HG03520 (cell line): ENCODE measurements at regions not wholly inside any gene's neighbourhood (a gene's known extent, or its start where the extent isn't known, plus 50 kb on each side); places are given as distances from the start of the nearest gene placed in this dataset.
A peak's percentile ranks its signal among the peaks of the same experiment; 100 is the strongest.
"Not testable (repeated sequence)": the region's sequence is repeated elsewhere in the genome, so short reads cannot be mapped to it uniquely, and the experiment has no call there.

Experiments
- ATAC-seq: cut with Tn5 transposase; IDR thresholded peaks from one replicate; pipeline ENCODE4 v1.9.1; 2021; ENCODE audit warnings: mild to moderate bottlenecking, moderate library complexity; ENCODE audit not compliant: unreplicated experiment

GRCh38 chr16:75780669-75781068 is 54.4 kb upstream of the CPHXL start:
- no peak for ATAC-seq

- ATAC-seq: no peak
Measured at GRCh38 chr16:75781683-75782343, 55.5 kb upstream of the CPHXL start.

GRCh38 chr16:75787440-75787839 is 61.1 kb upstream of the CPHXL start:
- ATAC-seq: peak; percentile 42

GRCh38 chr16:75789237-75789636 is 62.9 kb upstream of the CPHXL start:
- ATAC-seq: peak; percentile 73

- ATAC-seq: no peak
Measured at GRCh38 chr16:75792771-75793492, 66.6 kb upstream of the CPHXL start.

GRCh38 chr16:75793641-75794040 is 67.4 kb upstream of the CPHXL start:
- no peak for ATAC-seq

GRCh38 chr16:75794426-75794825 is 68.1 kb upstream of the CPHXL start:
- ATAC-seq: peak; percentile 53

- ATAC-seq: no peak
Measured at GRCh38 chr16:75798714-75799113, 72.4 kb upstream of the CPHXL start.

- ATAC-seq: no peak
Measured at GRCh38 chr16:75801307-75801706, 75.0 kb upstream of the CPHXL start.

- no peak for ATAC-seq
Measured at GRCh38 chr16:75803753-75804152, 77.5 kb upstream of the CPHXL start.

GRCh38 chr16:75804368-75804767 is 78.1 kb upstream of the CPHXL start:
- ATAC-seq: no peak

- ATAC-seq: no peak
Measured at GRCh38 chr16:75805946-75806345, 79.7 kb upstream of the CPHXL start.

- ATAC-seq: no peak
Measured at GRCh38 chr16:75806487-75806886, 80.2 kb upstream of the CPHXL start.

GRCh38 chr16:75810342-75810741 is 84.1 kb upstream of the CPHXL start:
- ATAC-seq: no peak

GRCh38 chr16:75811020-75811634 is 84.8 kb upstream of the CPHXL start:
- no peak for ATAC-seq

GRCh38 chr16:75818491-75818890 is 92.2 kb upstream of the CPHXL start:
- no peak for ATAC-seq

- ATAC-seq: no peak
Measured at GRCh38 chr16:75820672-75821071, 94.4 kb upstream of the CPHXL start.

- ATAC-seq: no peak
Measured at GRCh38 chr16:75821117-75821516, 94.8 kb upstream of the CPHXL start.

GRCh38 chr16:75825750-75826149 is 99.5 kb upstream of the CPHXL start:
- not testable (repeated sequence) for ATAC-seq

- ATAC-seq: not testable (repeated sequence)
Measured at GRCh38 chr16:75827372-75828038, 101.2 kb upstream of the CPHXL start.

- ATAC-seq: not testable (repeated sequence)
Measured at GRCh38 chr16:75833385-75833784, 107.1 kb upstream of the CPHXL start.
